Heart left ventricle (tissue), 13 donors: ENCODE measurements at regions not wholly inside any gene's neighbourhood (a gene's known extent, or its start where the extent isn't known, plus 50 kb on each side); places are given as distances from the start of the nearest gene placed in this dataset.

Experiments used
- CTCF ChIP-seq, 12 donors: fragments of 200-600 bp; sonication (generic) in 4 of 12; IDR thresholded peaks; one replicate each; pipeline versions ENCODE4 v1.5.0 to v1.8.0; 2018 to 2022; ENCODE audit warnings: antibody characterized with exemption in 12 of 12, mild to moderate bottlenecking in 5 of 12
- POLR2A ChIP-seq, 2 donors: fragments of 450-650 bp; IDR thresholded peaks; one replicate each; pipeline ENCODE4 v1.6.1; 2017; ENCODE audit warnings: antibody characterized with exemption in 2 of 2, mild to moderate bottlenecking in 2 of 2, moderate library complexity in 2 of 2
- donor health status: ischemic (EF 13 %, LVEDD 7.1; RV severe dilation, severe dysfunction).
- donor health status: DM: no; HTN: yes; CAD: no.
- donor health status: DM: no; HTN: no; CAD: no.
- donor health status: ischemic (EF 25% LVEDD 6.9; RV normal size, moderate dysfunction).
- donor health status: ischemic (EF 25% LVEDD 5.7; RV mildly dilated, moderate dysfunction).
- donor health status: ischemic (EF 35%, LVEDD 5.7; RV mildly dilated, moderate dysfunction).
- donor health status: nonischemic (EF 11% LVEDD 7.7; RV severe dilation, severe dysfunction).
- donor health status: DM: yes; HTN: yes; CAD: no.
- donor health status: PGD.
- donor health status: ischemic (EF 29% LVEDD 5.4; RV normal size, mild dysfunction).
- donor health status: nonischemic (EF 23%, LVEDD 6.1; RV moderate dilation, normal function).

- no peak for TF ChIP-seq CTCF (IDR thresholded peaks at IDR 0.05)
- TF ChIP-seq POLR2A (IDR thresholded peaks at IDR 0.05), result no peak
Observed at GRCh38 chr9:108394726-108395125, 461.1 kb downstream of the ACTL7B start.
